GM18519 (cell line): ENCODE measurements at regions not wholly inside any gene's neighbourhood (a gene's known extent, or its start where the extent isn't known, plus 50 kb on each side); places are given as distances from the start of the nearest gene placed in this dataset.
A peak's percentile ranks its signal among the peaks of the same experiment; 100 is the strongest.

Experiments
- ATAC-seq: cut with Tn5 transposase; IDR thresholded peaks from one replicate; pipeline ENCODE4 v1.9.1; 2021; ENCODE audit warnings: mild to moderate bottlenecking, moderate library complexity; ENCODE audit not compliant: unreplicated experiment, low FRiP score

DNA sequence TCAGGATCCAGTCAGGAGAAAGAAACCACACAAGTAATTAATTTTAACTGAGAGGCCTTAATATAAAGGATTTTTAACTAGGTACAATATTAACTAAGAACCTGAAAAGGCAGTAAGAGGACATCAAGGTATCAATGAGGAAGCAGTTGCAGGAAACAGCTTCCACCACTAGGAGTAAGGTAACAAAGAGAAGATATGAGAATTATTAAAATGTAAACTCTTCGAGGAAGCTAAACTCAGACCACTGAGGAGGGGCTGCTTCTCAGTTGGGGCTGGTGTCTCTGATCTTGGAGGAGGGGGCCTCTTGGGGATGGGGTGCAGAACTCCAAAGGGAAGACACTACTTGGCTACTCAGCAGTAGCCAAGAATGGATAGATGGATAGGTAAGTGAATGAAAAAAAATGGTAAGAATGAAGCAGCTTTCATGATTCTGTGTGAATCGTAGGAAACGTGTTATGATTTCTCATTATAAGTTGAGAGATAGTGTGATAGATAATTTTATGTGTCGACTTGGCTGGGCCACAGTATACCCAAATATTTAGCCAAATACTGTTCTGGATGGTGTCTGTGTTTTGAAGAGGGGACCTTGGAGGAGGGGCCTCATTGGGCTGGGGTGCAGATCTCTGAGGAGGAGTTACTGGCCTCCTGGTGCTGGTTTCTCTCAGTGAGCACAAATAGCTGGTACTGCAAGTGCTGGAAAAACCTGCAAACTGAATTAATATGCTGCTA is 547.7 kb upstream of the LRRTM1 start:
- no peak for ATAC-seq

GRCh38 chr2:80830891-80831290 is 526.3 kb upstream of the LRRTM1 start:
- ATAC-seq, result peak; percentile 53

GRCh38 chr2:80822999-80823398 is 518.4 kb upstream of the LRRTM1 start:
- no peak for ATAC-seq

GRCh38 chr2:80815259-80815658 is 510.7 kb upstream of the LRRTM1 start:
- no peak for ATAC-seq

- no peak for ATAC-seq
Observed at GRCh38 chr2:80786584-80786983, 482.0 kb upstream of the LRRTM1 start.

- ATAC-seq, result no peak
Observed at GRCh38 chr2:80778704-80779103, 474.2 kb upstream of the LRRTM1 start.

DNA sequence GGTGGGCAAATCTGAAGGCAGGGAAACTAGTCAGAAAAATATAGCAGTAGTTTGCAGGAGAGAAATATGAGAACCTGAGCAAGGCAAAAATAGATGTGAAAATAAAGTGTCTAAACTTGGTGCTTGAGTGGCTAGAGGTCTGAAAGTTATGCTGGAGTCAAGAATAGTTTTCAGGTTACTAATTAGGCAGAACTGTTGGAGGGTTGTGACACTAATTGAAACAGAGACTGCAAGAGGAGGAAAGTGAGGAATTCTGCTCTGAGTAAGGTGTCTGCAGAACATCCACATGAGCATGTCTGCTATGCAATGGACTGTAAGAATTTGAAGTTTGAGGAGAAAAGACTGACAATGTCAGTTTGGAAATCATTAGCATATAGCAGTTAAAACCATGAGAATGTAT is 444.0 kb upstream of the LRRTM1 start:
- peak; percentile 72 for ATAC-seq

- ATAC-seq, result no peak
Observed at GRCh38 chr2:80737047-80737446, 432.5 kb upstream of the LRRTM1 start.

GRCh38 chr2:80725001-80725400 is 420.4 kb upstream of the LRRTM1 start:
- no peak for ATAC-seq

- no peak for ATAC-seq
Observed at GRCh38 chr2:80722803-80723202, 418.3 kb upstream of the LRRTM1 start.

GRCh38 chr2:80719607-80720006 is 415.1 kb upstream of the LRRTM1 start:
- ATAC-seq, result no peak

- ATAC-seq, result no peak
Observed at GRCh38 chr2:80715433-80715832, 410.9 kb upstream of the LRRTM1 start.

GRCh38 chr2:80711915-80712314 is 407.4 kb upstream of the LRRTM1 start:
- ATAC-seq, result no peak

DNA sequence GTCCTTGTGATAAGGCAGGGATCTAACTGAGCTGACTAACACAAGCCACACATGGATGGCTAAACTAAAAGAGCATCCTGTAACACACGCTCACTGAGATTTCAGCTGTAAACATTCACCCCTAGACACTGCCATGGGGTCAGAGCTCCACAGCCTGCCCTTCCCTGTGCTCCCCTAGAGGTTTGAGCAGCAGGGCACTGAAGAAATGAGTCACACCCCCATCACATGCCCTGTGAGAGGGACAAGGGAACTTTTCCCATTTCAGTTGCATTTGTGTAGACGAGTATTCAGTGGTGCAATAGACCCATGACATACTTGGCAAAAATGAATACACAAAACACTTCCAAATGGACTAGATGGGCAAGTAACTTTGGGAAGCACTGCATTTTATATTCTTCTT is 402.4 kb upstream of the LRRTM1 start:
- no peak for ATAC-seq

DNA sequence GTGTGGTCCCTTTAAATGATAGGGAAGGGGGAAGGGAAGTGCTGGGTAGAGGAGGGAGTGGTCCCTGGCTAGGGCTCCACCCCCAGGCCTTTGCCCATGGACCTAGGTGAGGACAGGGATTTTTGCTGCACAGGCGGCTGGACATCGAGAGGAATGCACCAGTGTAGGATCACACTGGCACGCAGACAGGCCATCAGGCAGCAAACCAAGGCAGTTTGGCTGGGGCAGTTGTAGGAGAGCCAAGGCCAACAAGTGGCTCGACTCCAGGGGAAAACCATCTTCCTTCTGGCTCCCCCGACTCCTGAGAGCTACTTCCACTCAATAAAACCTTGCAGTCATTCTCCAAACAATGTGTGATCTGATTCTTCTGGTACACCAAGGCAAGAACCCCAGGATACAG is 402.0 kb upstream of the LRRTM1 start:
- no peak for ATAC-seq

GRCh38 chr2:80703532-80703931 is 399.0 kb upstream of the LRRTM1 start:
- no peak for ATAC-seq

DNA sequence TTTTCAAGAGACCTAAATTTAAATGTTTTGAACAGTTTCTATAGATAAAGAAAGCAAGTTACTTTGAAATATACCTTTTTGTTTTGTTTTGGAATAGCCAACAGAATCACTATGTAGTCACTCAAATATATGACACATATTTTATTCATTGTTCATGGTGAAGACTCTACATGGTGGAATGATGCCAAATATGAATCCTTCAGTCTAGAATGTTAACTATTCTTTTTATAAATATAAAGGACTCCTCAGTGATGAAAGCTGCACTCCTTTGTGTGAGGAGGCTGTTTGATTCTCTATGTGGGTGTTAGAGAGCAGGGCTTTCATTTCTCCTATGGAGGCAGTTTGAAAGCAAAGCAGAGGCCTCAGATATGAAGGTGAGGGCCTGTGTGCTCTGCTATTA is 396.4 kb upstream of the LRRTM1 start:
- no peak for ATAC-seq
